Prostate gland (tissue), 2 donors: ENCODE measurements at regions not wholly inside any gene's neighbourhood (a gene's known extent, or its start where the extent isn't known, plus 50 kb on each side); places are given as distances from the start of the nearest gene placed in this dataset.

Experiments used
- CTCF ChIP-seq, 4 experiments: fragments of 200-600 bp in 2 of 4; fragments of 450-650 bp in 2 of 4; sonication (generic) in 2 of 4; IDR thresholded peaks; 1 replicate in 3 of 4; 2 replicates in 1 of 4; pipeline ENCODE4 v1.5.1; 2016 to 2019; ENCODE audit warnings: antibody characterized with exemption in 4 of 4, mild to moderate bottlenecking in 2 of 4, moderate library complexity in 2 of 4
- POLR2A ChIP-seq: fragments of 450-650 bp; IDR thresholded peaks from one replicate; pipeline ENCODE4 v1.6.1; 2016; ENCODE audit warnings: antibody characterized with exemption, mild to moderate bottlenecking
- POLR2AphosphoS5 ChIP-seq: sonication (generic); formaldehyde crosslinking; IDR thresholded peaks from one replicate; pipeline ENCODE4 v1.6.1; 2017; ENCODE audit warnings: antibody characterized with exemption

- TF ChIP-seq CTCF (IDR thresholded peaks at IDR 0.05) (no peak), POLR2AphosphoS5 (no peak), POLR2A (no peak)
These were observed 430.1 kb upstream of the PTBP2 start for GRCh38 chr1:96291468-96291867.
